Right lobe of liver (tissue), 6 donors: ENCODE measurements at regions not wholly inside any gene's neighbourhood (a gene's known extent, or its start where the extent isn't known, plus 50 kb on each side); places are given as distances from the start of the nearest gene placed in this dataset.

Source experiments
- ATAC-seq, 4 donors: fragments of 200-7000 bp; cut with Tn5 transposase; one replicate each; pipeline ENCODE4 v1.9.1; 2020; ENCODE audit warnings: mild to moderate bottlenecking in 4 of 4, moderate library complexity in 4 of 4
- DNase-seq, 3 donors: peaks; one replicate each; pipeline ENCODE4 v3.0.0-alpha.2; 2020
- H3K27ac ChIP-seq, 3 donors: fragments of 200-600 bp; one replicate each; pipeline ENCODE4 v1.8.0; 2022
- H3K27me3 ChIP-seq, 2 donors: fragments of 200-600 bp; one replicate each; pipeline ENCODE4 v1.8.0; 2022
- H3K36me3 ChIP-seq, 4 donors: fragments of 200-600 bp; sonication (generic) in 1 of 4; one replicate each; pipeline versions ENCODE4 v1.5.1 to v1.8.0; 2017 to 2022; ENCODE audit warnings: control low read depth in 1 of 4
- H3K4me1 ChIP-seq, 4 donors: fragments of 200-600 bp; sonication (generic) in 1 of 4; one replicate each; pipeline versions ENCODE4 v1.5.1 to v1.8.0; 2017 to 2022; ENCODE audit warnings: control low read depth in 1 of 4
- H3K4me3 ChIP-seq, 3 donors: fragments of 200-600 bp; one replicate each; pipeline ENCODE4 v1.8.0; 2022
- H3K9me3 ChIP-seq, 4 donors: fragments of 200-600 bp; sonication (generic) in 1 of 4; one replicate each; pipeline versions ENCODE4 v1.5.1 to v1.8.0; 2017 to 2022; ENCODE audit warnings: control low read depth in 1 of 4
- POLR2A ChIP-seq: fragments of 450-650 bp; IDR thresholded peaks from one replicate; pipeline ENCODE4 v1.6.1; 2017; ENCODE audit warnings: antibody characterized with exemption, mild to moderate bottlenecking
- WGBS: methylation state at CpG from one replicate; pipeline ENCODE4 v1.1.6; 2018; ENCODE audit warnings: low coverage, low lambda C conversion rate; ENCODE audit not compliant: insufficient coverage; ENCODE audit errors: missing lambda C conversion rate; 5-methylcytosine and 5-hydroxymethylcytosine counted together
- intact Hi-C, 2 donors: fragments of 100-400 bp; cut with DNase I; formaldehyde crosslinking; loops; one replicate each; pipeline versions ENCODE4 v1.11.2 to v1.14.1; 2022
- TF ChIP-seq, protein P1 (sequence below), 4 donors: fragments of 200-600 bp in 3 of 4; fragments of 450-650 bp in 1 of 4; IDR thresholded peaks; one replicate each; pipeline versions ENCODE4 v1.5.1 to v1.8.0; 2016 to 2022; ENCODE audit warnings: antibody characterized with exemption in 4 of 4, mild to moderate bottlenecking in 2 of 4
- donor health status: DM: no; HTN: yes; CAD: no.
- donor health status: DM: no; HTN: no; CAD: no.
- donor health status: DM: no; HTN: no; CAD: no.
- donor health status: DM: no; HTN: yes; CAD: no.
- donor health status: DM: no; HTN: yes; CAD: no.

- TF ChIP-seq POLR2A: no peak
- TF ChIP-seq, protein P1, sequence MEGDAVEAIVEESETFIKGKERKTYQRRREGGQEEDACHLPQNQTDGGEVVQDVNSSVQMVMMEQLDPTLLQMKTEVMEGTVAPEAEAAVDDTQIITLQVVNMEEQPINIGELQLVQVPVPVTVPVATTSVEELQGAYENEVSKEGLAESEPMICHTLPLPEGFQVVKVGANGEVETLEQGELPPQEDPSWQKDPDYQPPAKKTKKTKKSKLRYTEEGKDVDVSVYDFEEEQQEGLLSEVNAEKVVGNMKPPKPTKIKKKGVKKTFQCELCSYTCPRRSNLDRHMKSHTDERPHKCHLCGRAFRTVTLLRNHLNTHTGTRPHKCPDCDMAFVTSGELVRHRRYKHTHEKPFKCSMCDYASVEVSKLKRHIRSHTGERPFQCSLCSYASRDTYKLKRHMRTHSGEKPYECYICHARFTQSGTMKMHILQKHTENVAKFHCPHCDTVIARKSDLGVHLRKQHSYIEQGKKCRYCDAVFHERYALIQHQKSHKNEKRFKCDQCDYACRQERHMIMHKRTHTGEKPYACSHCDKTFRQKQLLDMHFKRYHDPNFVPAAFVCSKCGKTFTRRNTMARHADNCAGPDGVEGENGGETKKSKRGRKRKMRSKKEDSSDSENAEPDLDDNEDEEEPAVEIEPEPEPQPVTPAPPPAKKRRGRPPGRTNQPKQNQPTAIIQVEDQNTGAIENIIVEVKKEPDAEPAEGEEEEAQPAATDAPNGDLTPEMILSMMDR (IDR thresholded peaks at IDR 0.05): no peak
- intact Hi-C loops: no loop called here
- no peaks in the 10 kb centered on the region for H3K27me3 ChIP-seq
- H3K36me3 ChIP-seq: no peaks in the 10 kb centered on the region
- H3K4me3 ChIP-seq: no peak overlapping the region
- DNase-seq (no peak), ATAC-seq (peak in 3 of 4 donors; percentile 36 to 91 (median 62))
- H3K9me3 ChIP-seq: no peaks in the 10 kb centered on the region
- WGBS: 39% methylated on average over 4 of the region's 4 CpGs
- no peaks in the 10 kb centered on the region for H3K4me1 ChIP-seq
- H3K27ac ChIP-seq: no peak overlapping the region
These were observed 139.0 kb upstream of the NXPH2 start for GRCh38 chr2:138919120-138919747.

DNA sequence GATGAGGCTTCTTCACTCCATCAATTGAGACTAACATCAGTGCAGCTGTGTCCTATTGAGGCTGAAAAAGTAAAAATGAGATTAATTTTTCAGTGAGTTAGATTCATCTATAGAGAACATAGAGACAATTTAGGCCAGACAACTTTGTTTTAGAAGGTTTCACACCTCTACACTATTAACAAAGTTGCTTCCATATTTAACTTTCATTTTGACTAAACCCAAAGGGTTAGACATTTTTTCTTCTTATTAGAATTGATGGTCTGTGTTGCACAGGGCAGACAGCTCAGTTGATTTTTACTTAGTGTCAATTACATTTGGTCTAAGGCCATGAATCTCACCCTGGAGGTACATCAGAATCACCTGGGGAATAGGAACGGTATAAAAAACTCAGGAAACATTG is 130.2 kb upstream of the NXPH2 start:
- TF ChIP-seq, protein P1 (IDR thresholded peaks at IDR 0.05): no peak
- TF ChIP-seq POLR2A: no peak
- H3K4me3 ChIP-seq: no peak overlapping the region
- no peaks in the 10 kb centered on the region for H3K36me3 ChIP-seq
- WGBS: 25% methylated on average over 1 of the region's 1 CpG
- no peaks in the 10 kb centered on the region for H3K4me1 ChIP-seq
- no peak overlapping the region for H3K27ac ChIP-seq
- no peaks in the 10 kb centered on the region for H3K9me3 ChIP-seq
- no peaks in the 10 kb centered on the region for H3K27me3 ChIP-seq
- intact Hi-C loops: no loop called here
- ATAC-seq: no peak
- DNase-seq: no peak

DNA sequence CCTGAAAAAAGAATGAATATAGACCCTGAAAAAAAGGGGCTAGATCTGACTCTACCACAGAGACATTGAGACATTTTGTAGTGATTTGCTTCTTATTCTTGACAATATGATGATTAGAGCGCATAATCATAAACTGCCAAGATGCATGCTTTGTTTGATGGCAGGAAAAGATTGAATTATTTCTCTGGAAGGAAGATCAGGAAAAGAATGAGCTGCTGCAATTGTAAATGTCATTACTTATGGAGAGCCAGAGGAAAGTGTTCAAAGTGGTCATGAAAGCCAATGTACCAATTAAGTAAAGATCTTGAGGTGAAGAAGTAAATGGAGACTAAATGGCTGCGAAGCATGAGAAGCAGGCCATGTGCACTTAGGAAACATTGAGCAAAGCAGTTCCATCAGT is 126.4 kb upstream of the NXPH2 start:
- no peak for TF ChIP-seq POLR2A
- TF ChIP-seq, protein P1 (IDR thresholded peaks at IDR 0.05): no peak
- ATAC-seq (no peak), DNase-seq (no peak)
- Histone ChIP-seq H3K4me3 (no peak overlapping the region), H3K36me3 (no peaks in the 10 kb centered on the region), H3K27me3 (no peaks in the 10 kb centered on the region), H3K4me1 (no peaks in the 10 kb centered on the region), H3K27ac (no peak overlapping the region), H3K9me3 (no peaks in the 10 kb centered on the region)
- 77% methylated on average over 2 of the region's 2 CpGs for WGBS
- intact Hi-C loops: no loop called here

GRCh38 chr2:138902239-138902871 is 122.2 kb upstream of the NXPH2 start:
- DNase-seq: no peak
- no peak overlapping the region for H3K27ac ChIP-seq
- TF ChIP-seq POLR2A: no peak
- TF ChIP-seq, protein P1 (IDR thresholded peaks at IDR 0.05): no peak
- no peak overlapping the region for H3K4me3 ChIP-seq
- intact Hi-C loops: no loop called here
- no peaks in the 10 kb centered on the region for H3K4me1 ChIP-seq
- ATAC-seq: no peak
- H3K27me3 ChIP-seq: no peaks in the 10 kb centered on the region
- no peaks in the 10 kb centered on the region for H3K9me3 ChIP-seq
- H3K36me3 ChIP-seq: no peaks in the 10 kb centered on the region
- 68% methylated on average over 7 of the region's 29 CpGs for WGBS
